ENCODE measurements at regions not wholly inside any gene's neighbourhood (a gene's known extent, or its start where the extent isn't known, plus 50 kb on each side); places are given as distances from the start of the nearest gene placed in this dataset.

- TF ChIP-seq ZNF462 (CRISPR knock-in tag; IDR thresholded peaks at IDR 0.05) (no peak), STAT1 (IDR thresholded peaks at IDR 0.05; ENCODE audit: unreplicated experiment) (no peak)
Measured at GRCh38 chr11:128103278-128103873, 484.0 kb downstream of the ETS1 start (continued).

- Histone ChIP-seq H3K79me2 (replicated peaks; ENCODE audit: insufficient read depth) (no peaks in the 10 kb centered on the region), H3K4me2 (no peak overlapping the region), H3F3A (replicated peaks; ENCODE audit: low read depth) (no peaks in the 10 kb centered on the region), H2AFZ (no peak overlapping the region), H3K27me3 (ENCODE audit: insufficient read depth) (no peaks in the 10 kb centered on the region), H3K27ac (ENCODE audit: low read depth) (no peak overlapping the region), H3K4me1 (ENCODE audit: insufficient read depth) (no peaks in the 10 kb centered on the region), H3K4me3 (no peak overlapping the region), H3K9me2 (ENCODE audit: insufficient read depth) (peaks cover 4% of the 10 kb centered on the region; the same call in 1 of the 2 replicates), H3K36me3 (ENCODE audit: insufficient read depth) (no peaks in the 10 kb centered on the region), H4K20me1 (replicated peaks; ENCODE audit: insufficient read depth) (no peaks in the 10 kb centered on the region)
- Mint-ChIP-seq H3K27ac (peak overlapping the region; percentile 82), H3K9me3 (no peaks in the 10 kb centered on the region), H3K27me3 (ENCODE audit: insufficient read depth, low read depth, poor library complexity) (no peaks in the 10 kb centered on the region), H3K4me1 (peaks cover 4% of the 10 kb centered on the region), H3K4me3 (no peak overlapping the region), H3K36me3 (ENCODE audit: low read depth) (no peaks in the 10 kb centered on the region)
- ATAC-seq (peak; percentile 63), DNase-seq (ENCODE audit: low spot score) (peak; percentile 14)
- TF ChIP-seq ZNF331 (CRISPR knock-in tag; IDR thresholded peaks at IDR 0.05; ENCODE audit: low read depth) (no peak), STAT1 (IDR thresholded peaks at IDR 0.05; ENCODE audit: unreplicated experiment) (no peak), ZNF462 (CRISPR knock-in tag; IDR thresholded peaks at IDR 0.05) (0 out of 2 replicates have a peak, but pooled peaks have one; percentile 23), ZNF114 (CRISPR knock-in tag; IDR thresholded peaks at IDR 0.05) (no peak), CREB1 (CRISPR knock-in tag; IDR thresholded peaks at IDR 0.05; ENCODE audit: low read depth) (no peak), EZH2phosphoT487 (IDR thresholded peaks at IDR 0.05; ENCODE audit: unreplicated experiment) (no peak)
Measured at GRCh38 chr11:128098781-128099180, 488.6 kb downstream of the ETS1 start.

All from GM23338 (cell line).